Vagina (tissue), 2 donors: ENCODE measurements at regions not wholly inside any gene's neighbourhood (a gene's known extent, or its start where the extent isn't known, plus 50 kb on each side); places are given as distances from the start of the nearest gene placed in this dataset.
"Not testable (repeated sequence)": the region's sequence is repeated elsewhere in the genome, so short reads cannot be mapped to it uniquely, and the experiment has no call there.

Source experiments
- DNase-seq, 2 donors: peaks; one replicate each; pipeline ENCODE4 v3.0.0-alpha.2; 2017; ENCODE audit errors: extremely low spot score in 2 of 2
- H3K27ac ChIP-seq: fragments of 200-600 bp; sonication (generic); one replicate; pipeline ENCODE4 v1.5.1; 2019
- H3K27me3 ChIP-seq: fragments of 200-600 bp; sonication (generic); one replicate; pipeline ENCODE4 v1.5.1; 2019
- H3K36me3 ChIP-seq, 2 donors: fragments of 200-600 bp; sonication (generic); one replicate each; pipeline ENCODE4 v1.5.1; 2017 to 2019
- H3K4me1 ChIP-seq: fragments of 200-600 bp; sonication (generic); one replicate; pipeline ENCODE4 v1.5.1; 2019
- H3K4me3 ChIP-seq, 2 donors: fragments of 200-600 bp; sonication (generic); 1 replicate in 1 of 2; 2 replicates in 1 of 2; pipeline ENCODE4 v1.5.1; 2016 to 2019
- H3K9me3 ChIP-seq: fragments of 200-600 bp; sonication (generic); one replicate; pipeline ENCODE4 v1.5.1; 2019
- CTCF ChIP-seq, 3 experiments: fragments of 450-650 bp in 2 of 3; fragments of 200-600 bp in 1 of 3; sonication (generic) in 1 of 3; IDR thresholded peaks; one replicate each; pipeline ENCODE4 v1.5.1; 2017 to 2019; ENCODE audit warnings: antibody characterized with exemption in 3 of 3, mild to moderate bottlenecking in 2 of 3, moderate library complexity in 2 of 3
- POLR2A ChIP-seq, 2 donors: fragments of 450-650 bp; IDR thresholded peaks; one replicate each; pipeline ENCODE4 v1.6.1; 2017; ENCODE audit warnings: antibody characterized with exemption in 2 of 2, mild to moderate bottlenecking in 2 of 2, moderate library complexity in 2 of 2
- POLR2AphosphoS5 ChIP-seq, 2 donors: sonication (generic); formaldehyde crosslinking; IDR thresholded peaks; one replicate each; pipeline ENCODE4 v1.9.0; 2017; ENCODE audit warnings: antibody characterized with exemption in 2 of 2, mild to moderate bottlenecking in 2 of 2, low read depth in 1 of 2; ENCODE audit not compliant: insufficient read depth in 1 of 2
- intact Hi-C: fragments of 100-400 bp; cut with DNase I; formaldehyde crosslinking; loops from one replicate; pipeline ENCODE4 v1.15.1; 2023

- no peaks in the 10 kb centered on the region for H3K27me3 ChIP-seq
- peaks cover 4% of the 10 kb centered on the region for H3K4me1 ChIP-seq
- no peaks in the 10 kb centered on the region for H3K9me3 ChIP-seq
- intact Hi-C loops: no loop called here
- TF ChIP-seq POLR2AphosphoS5 (IDR thresholded peaks at IDR 0.05; ENCODE audit: insufficient read depth in 1 of 2, low read depth in 1 of 2): peak in 1 of 2 donors; percentile 23
- TF ChIP-seq POLR2A (IDR thresholded peaks at IDR 0.05): no peak
- peak in 1 of 2 donors; percentile 85 for DNase-seq
- H3K27ac ChIP-seq: peak overlapping the region; percentile 78
- H3K4me3 ChIP-seq: no peak overlapping the region
- no peaks in the 10 kb centered on the region for H3K36me3 ChIP-seq
These were observed 114.2 kb upstream of the ZNF236 start for GRCh38 chr18:76708071-76708721.

GRCh38 chr18:76707534-76707933 is 114.8 kb upstream of the ZNF236 start:
- TF ChIP-seq POLR2A (IDR thresholded peaks at IDR 0.05) (no peak), POLR2AphosphoS5 (IDR thresholded peaks at IDR 0.05; ENCODE audit: insufficient read depth in 1 of 2, low read depth in 1 of 2) (peak in 1 of 2 donors; percentile 64), CTCF (IDR thresholded peaks at IDR 0.05) (no peak)

GRCh38 chr18:76704589-76704988 is 117.8 kb upstream of the ZNF236 start:
- not testable (repeated sequence) for H3K4me3 ChIP-seq, DNase-seq

More at GRCh38 chr18:76707534-76707933, 114.8 kb upstream of the ZNF236 start:
- no peak overlapping the region for H3K4me3 ChIP-seq
- DNase-seq: peak in 1 of 2 donors; percentile 80
- no peaks in the 10 kb centered on the region for H3K36me3 ChIP-seq
- H3K9me3 ChIP-seq: no peaks in the 10 kb centered on the region
- intact Hi-C loops: no loop called here
- H3K27me3 ChIP-seq: no peaks in the 10 kb centered on the region
- H3K4me1 ChIP-seq: peaks cover 4% of the 10 kb centered on the region
- peak overlapping the region; percentile 78 for H3K27ac ChIP-seq

GRCh38 chr18:76699923-76700322 is 122.4 kb upstream of the ZNF236 start:
- Histone ChIP-seq H3K4me3 (no peak overlapping the region), H3K4me1 (peaks cover 19% of the 10 kb centered on the region), H3K27ac (no peak overlapping the region), H3K9me3 (no peaks in the 10 kb centered on the region), H3K36me3 (no peaks in the 10 kb centered on the region), H3K27me3 (no peaks in the 10 kb centered on the region)
- TF ChIP-seq CTCF (IDR thresholded peaks at IDR 0.05): no peak
- TF ChIP-seq POLR2AphosphoS5 (IDR thresholded peaks at IDR 0.05; ENCODE audit: insufficient read depth in 1 of 2, low read depth in 1 of 2): no peak
- no peak for TF ChIP-seq POLR2A (IDR thresholded peaks at IDR 0.05)
- intact Hi-C loops: no loop called here
- no peak for DNase-seq

More at GRCh38 chr18:76704589-76704988, 117.8 kb upstream of the ZNF236 start:
- H3K27ac ChIP-seq, H3K36me3 ChIP-seq, H3K4me1 ChIP-seq, H3K27me3 ChIP-seq, H3K9me3 ChIP-seq, intact Hi-C loops: not testable (repeated sequence)

- no peak for DNase-seq
- Histone ChIP-seq H3K4me3 (peak overlapping the region; percentile 25 to 31), H3K27ac (peak overlapping the region; percentile 37)
These were observed 124.9 kb upstream of the ZNF236 start for GRCh38 chr18:76697441-76697901.

More at GRCh38 chr18:76697441-76697901, 124.9 kb upstream of the ZNF236 start:
- Histone ChIP-seq H3K9me3 (no peaks in the 10 kb centered on the region), H3K27me3 (no peaks in the 10 kb centered on the region), H3K4me1 (peaks cover 19% of the 10 kb centered on the region), H3K36me3 (no peaks in the 10 kb centered on the region)
- intact Hi-C loops: no loop called here
- TF ChIP-seq POLR2A (IDR thresholded peaks at IDR 0.05) (peak in 1 of 2 donors; percentile 27), POLR2AphosphoS5 (IDR thresholded peaks at IDR 0.05; ENCODE audit: insufficient read depth in 1 of 2, low read depth in 1 of 2) (peak in 1 of 2 donors; percentile 59), CTCF (IDR thresholded peaks at IDR 0.05) (no peak)
